DMS114 treated with DMSO at 0.1 percent for 48 hours (cell line): ENCODE measurements at regions not wholly inside any gene's neighbourhood (a gene's known extent, or its start where the extent isn't known, plus 50 kb on each side); places are given as distances from the start of the nearest gene placed in this dataset.

Source experiments
- DNase-seq: peaks from one replicate; lab custom pipeline; 2025; ENCODE audit not compliant: unreplicated experiment; lab: John Stamatoyannopoulos, UW

DNA sequence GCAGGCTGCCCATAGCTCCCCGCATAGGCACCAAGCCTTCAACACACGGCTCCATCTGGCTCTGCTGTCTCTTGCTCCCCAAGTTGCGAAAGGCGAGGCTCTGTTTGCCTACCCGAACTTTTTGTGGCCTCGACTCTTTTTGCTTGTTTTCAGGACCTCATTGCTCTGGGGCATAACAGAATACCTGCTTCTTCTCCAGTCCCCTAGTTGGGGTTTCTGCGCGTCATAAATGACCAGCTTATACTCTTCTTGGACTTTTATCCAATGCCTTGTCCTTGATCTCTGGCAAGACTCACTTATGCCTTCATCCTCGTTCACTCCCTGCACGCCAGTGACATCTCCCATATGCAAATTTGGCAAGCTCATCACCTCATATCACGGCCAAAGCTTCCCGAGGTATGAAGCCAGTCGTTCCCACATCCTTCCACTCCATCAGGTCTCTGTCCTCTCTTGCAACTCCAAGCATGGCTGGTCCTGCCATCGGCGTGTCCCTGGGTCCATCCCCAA lies 238.8 kb upstream of the ADAMTS16 start:
- DNase-seq = no peak

DNA sequence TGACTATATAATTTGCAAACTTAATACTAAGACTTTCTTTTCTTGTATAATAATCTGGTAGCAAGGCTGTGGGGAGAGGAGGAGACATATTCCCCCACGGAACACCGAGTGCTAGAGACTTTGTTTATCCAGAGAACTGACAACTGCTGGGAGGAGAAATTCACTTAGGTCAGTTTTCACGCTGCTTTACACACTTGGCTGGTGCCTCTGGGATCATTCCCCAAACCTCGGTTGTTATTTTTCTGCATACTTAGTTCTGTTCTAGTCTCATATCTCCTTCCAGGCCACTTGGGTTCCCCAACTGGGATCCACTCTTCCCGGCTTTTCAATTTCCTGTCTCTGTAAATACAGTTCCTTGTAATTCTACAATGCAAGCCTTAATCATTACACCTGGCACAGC lies 238.2 kb upstream of the ADAMTS16 start:
- DNase-seq = no peak

DNA sequence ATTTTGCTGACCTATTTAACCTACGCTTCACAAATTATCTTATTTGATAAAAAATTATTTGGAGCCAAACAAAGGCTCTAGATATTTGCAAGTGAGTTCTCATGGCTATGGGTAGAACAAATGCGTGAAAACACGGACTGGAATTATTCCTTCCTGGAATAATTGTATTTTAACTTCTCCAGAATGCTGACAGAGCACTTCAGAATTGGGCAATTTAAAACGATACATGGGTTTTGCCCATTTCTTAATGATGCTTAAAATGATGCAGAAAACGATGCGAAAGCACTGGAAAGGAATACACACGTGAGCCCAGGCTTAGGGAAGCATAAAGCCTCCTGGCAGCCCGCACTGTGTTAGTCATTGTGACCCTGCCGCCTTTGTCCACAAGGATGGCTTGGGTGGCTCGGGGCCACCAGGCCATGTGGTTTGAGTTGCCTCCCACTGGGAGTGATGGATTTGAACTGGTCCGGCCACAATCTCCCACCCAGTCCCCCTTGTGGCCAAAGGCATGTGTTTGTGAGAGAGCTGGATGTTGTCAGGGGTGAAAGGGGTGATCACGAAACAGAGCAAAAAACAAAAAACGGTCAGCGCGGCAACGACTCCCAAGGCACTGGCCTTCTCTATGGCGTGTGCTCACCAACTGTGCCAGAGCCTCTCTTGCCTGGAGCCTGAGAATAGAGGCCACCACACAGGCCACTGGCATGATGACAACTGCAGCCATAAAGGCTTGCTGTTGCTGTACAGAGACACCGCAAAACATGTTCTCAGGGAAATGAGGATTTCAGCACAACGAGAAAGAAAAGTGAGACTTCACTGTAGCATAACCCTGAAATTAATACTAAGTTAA lies 234.2 kb upstream of the ADAMTS16 start:
- no peak for DNase-seq

DNA sequence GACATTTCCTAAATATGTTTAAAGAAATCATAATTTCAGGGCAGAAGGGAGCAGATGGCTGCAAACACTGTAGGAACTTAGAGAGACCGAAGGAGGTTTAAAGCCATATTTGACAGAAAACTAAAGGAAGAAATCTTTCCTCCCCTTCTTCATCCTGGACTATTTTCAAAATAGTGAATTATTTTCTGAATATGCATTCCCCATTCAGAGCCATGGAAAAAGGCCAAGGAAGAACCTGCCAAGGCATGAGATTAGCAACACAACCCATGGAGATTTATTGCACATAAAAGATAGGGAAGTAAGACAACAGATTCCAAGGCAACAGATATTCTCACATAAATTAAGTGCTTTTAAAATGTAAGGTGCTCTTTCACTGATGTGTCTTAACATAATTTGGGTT lies 233.3 kb upstream of the ADAMTS16 start:
- DNase-seq = no peak

DNA sequence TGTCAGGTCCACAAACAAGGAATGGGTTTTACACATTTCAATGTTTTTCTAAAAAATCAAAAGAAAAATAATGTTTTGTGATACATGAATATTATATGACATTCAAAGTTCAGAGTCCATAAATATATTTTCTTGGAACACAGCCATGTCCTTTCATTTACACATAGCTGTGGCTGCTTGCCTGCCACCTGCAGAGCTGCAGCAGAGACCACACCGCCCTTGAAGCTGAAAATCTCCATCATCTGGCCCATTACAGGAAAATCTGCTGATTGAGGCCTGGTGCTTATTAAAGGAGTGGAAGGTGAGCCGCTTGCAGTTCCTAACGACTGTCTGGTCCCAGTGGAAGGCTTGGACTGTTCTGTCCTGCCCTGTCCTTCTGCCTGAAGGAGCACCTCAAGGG lies 232.6 kb upstream of the ADAMTS16 start:
- no peak for DNase-seq

DNA sequence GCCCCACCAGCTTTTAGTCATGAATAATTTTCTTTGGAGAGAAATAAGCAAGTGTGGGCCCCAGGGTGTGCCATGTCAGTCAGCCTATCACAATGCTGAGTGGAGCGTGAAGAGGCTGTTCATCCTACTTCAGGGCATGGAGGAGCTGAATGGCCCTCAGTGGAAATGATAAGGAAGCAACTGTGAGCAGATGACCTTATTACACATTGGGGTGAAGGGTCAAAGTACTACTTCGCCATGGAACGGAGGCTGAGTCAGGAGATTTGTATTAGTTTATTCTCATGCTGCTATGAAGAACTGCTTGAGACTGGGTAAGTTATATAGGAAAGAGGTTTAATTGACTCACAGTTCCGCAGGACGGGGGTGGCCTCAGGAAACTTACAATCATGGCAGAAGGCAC lies 231.0 kb upstream of the ADAMTS16 start:
- no peak for DNase-seq

DNA sequence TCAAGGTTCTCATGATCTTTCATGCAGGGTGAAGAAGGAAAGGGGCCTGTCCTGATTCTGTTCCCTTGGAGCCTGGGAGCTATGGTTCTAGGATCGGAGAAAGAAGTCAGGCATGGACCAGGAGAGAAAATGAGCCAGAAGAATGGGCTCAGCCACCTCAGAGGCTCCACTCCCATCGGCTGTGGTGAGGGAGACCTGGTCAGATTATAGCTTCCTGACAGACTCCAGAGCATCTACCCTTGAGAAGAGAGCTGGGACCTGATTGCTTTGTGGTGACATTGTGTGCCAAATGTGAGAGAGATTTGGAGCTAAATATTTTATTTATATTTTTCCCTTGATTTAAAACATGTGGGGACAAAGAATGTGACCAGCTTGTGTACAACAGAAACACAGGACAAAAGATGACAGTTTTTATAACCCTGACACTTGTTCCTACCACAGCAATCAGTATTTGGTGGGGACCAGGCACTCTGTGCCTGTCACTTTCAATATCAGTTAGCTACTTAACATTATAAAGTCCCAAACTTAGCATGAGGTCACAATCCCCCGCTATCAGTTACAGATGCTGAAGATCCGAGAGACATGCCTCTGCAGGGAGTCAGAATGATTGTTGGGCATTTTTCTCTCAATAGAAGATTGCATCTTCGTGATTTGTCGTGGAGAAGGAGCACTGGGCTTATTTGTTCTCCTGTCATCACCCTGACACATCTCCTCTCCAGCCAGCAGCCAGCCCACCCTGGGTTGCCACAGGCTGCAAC lies 228.3 kb upstream of the ADAMTS16 start:
- no peak for DNase-seq

DNA sequence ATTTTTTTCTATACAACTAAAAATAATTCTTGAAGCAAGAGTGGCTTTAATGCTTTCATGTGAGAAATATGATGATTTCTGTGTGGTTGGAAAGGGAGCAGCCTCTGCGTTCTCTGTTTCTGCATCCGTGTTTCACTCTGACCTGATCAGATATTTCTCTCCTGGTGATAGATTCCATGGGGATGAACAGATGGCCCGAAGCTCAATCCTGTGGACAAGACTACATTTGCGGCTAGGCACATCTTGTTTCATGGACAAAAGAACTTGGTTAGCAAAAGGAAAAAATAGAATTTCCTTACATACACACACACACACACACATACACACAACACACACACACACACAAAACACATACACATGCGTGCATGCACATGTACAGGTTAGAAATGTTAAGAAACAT lies 218.2 kb upstream of the ADAMTS16 start:
- no peak for DNase-seq

DNA sequence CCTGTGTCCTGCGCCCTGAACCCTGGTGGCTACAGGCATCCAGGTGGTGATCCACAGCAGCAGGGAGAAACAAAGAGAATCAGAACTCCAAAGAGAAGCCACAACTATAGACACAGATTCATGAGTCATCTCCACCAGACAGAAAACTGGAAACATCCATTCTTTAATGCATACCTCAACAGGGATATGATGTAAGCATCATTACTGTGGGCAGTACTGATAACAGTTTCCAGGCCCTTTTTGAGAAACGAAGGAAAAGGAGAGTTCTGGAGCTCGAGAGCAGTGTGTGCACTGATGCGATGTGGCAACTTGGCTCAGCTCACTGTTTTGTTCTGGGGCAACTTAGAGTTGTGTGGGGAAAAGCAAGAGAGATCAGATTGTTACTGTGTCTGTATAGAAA lies 215.6 kb upstream of the ADAMTS16 start:
- no peak for DNase-seq

DNA sequence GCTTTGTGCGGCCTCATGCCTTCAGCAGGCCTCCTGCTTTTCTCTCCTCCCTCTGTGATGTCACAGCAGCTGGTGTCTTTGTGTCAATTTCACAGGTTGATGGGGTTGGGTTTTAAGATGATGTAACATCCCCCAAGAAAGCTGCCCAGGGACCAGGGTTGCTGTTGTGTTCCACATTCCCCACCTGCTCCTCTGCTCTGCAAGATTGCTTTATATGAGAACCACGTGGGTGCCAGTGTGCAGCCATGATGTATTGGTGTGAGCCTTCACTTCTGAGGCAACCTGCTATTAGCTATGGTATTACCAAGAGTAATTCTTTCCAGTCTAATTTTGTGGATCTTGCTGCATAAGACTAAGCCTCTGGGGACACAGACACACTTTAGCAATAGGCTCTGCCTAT lies 213.0 kb upstream of the ADAMTS16 start:
- no peak for DNase-seq

DNA sequence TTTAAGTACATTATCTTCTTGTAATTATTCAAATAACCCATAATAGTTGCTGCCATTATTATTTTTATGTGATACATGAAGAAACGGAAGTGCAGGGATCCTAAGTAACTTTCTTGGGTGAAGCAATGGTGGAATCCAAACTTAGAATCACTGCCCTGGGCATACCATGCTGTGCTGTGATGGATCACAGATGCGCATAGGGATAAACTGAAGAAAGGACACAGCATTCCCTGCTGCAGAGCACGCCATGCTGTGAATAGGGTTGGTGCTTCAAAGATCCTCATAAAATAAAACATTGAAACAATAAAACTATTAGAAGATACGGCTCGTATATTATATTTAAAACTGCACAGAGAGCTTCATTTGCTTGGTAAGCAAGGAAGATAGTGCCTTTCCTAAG lies 211.7 kb upstream of the ADAMTS16 start:
- no peak for DNase-seq

DNA sequence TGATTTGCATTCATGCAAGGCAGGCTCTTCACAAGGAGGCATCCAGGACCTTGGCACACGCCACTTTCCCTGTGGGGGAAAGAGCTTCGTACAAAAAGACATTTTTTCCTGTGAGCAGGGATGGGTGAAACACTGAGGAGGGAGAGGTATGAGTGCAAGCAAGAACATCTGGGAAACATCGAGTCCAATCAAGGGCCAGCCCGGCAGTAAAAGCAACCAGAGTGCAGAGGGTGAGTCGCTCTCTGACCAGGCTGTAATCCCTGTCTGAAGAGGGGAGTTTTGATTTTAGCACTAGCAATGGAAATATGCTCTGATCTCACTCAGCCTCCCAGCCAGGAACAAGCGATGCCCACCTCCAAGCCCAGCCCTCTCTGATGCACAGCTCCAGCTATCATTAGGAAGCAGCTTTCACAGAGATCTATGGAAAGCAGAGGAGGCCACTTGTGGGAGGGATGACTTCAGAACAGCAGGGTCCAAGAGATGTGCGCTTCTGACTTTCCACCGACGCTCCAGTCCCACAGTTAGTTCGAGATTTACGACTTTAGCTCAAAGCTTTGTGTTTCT lies 211.0 kb upstream of the ADAMTS16 start:
- no peak for DNase-seq

DNA sequence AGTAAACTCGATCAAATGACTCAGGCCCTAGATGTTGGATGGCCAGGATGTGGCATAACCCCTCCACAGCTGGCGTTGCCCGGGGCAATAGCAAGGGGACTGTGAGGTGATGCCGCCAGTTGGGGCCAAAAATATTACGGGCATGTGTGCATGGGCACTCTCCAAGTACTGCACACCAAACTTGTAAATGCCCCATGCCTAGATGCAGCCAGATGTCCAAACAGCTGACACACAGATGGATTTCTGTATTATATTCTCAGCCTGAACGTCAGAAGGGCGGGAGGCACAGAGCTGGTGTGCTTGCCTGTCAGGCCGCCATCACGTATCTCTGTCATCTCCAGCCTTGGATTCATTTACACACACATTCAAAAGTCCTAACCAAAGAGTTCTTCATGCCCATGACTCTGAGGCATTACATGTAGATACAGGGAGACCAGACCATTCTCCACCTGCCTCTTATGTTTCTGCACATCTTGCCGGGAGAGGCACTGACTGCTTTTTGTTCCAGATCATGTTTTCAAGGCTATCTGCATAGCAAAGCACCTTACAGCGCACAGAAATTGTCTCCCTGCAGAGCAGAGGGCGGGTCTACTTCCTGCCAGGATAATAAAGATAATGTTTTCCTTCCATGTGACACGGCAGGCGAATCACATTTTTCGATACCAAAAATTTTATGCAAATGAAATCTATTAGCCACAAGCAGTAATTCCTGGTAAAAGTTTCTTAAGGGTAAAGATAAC lies 200.9 kb upstream of the ADAMTS16 start:
- DNase-seq = no peak

DNA sequence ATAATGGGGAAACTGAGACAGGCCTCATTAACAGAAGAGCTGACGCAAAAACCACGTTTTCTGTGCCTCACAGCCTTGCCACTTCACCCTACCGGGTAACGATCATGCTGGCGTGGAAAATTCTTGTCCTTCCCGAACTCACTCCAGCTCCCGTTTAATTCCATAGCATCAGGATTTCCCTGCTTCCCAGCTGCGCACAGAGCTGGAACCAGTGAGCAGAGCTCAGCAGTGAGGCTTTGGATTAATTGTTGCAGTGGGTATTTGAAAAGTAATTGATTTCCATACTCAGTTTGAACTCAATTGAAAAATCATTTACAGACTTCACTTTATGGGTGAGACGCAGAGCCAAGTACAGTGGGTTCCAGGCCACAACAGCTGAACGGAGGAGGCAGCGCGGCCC lies 199.0 kb upstream of the ADAMTS16 start:
- no peak for DNase-seq

DNA sequence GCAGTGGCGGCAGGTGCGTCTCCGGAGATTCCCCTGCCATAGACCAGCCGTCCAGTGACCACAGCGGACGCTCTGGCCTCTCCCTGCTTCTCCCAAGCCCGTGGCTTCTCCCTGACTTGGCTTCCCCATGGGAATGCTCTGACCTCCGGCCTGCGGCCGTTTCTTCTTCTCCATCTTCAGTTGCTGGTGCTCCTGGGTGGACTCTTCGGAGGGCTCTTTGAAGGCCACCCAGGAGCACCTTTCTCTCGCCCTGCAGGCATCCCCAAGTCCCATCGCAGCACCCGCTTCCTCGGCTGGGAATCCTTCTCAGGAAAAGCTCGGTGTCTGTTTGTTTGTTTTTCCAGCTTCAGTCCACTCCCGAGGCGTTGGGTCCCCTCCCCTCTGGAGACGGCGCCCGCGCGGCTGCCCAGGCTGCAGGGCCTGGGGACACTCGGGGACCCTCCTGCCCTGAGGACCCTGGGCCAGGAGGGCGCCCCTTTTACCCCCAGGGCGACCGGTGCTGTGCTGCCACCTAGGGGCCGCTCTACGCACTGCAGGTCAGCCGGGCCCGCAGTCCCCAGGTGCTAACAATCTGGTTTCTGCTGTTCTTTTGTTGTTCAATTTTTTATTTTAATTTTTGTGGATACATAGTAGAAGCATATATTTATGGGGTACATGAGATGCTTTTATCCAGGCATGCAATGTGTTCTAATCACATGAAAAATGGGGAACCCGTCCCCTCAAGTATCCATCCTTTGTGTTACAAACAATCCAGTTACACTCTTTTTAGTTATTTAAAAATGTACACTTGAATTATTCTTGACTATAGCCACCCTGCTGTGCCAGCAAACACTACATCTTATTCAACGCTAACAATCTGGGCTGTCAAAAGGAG lies 197.9 kb upstream of the ADAMTS16 start:
- DNase-seq = no peak

DNA sequence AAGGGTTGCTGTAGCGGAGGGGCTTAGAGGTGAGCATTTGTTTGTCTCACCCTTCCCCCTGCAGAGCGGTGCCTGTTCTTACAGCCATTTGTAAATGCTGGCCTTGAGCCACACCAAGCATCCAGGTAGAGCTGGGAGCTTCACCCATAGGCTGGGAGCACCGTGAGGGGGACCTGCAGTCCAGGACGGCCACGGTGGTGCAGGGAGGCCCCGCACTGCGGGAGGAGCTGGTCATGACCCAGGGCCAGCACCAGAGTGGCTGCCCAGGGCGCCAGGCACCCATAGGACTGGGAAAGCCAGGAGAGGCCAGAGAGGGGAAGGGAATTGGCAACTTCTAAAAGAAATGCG lies 197.3 kb upstream of the ADAMTS16 start:
- DNase-seq = no peak

DNA sequence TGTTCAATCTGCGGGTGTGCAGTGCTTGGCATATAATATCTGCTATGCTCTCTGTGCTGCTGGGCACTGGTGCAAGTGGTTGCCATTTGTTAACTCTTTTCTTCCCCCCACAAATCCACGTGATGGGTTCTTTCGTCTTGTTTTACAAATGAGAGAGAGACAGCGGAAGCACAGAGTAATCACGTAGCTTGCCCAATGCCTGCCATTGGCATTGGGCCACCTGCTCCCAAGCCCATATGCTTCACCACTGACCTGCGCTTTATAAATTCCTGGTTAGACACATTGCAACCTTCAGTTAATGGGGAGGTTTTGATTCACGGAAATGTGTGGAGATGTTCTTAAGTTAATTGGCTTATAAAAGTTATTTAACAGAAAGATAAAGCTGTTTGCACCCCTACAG lies 194.8 kb upstream of the ADAMTS16 start:
- DNase-seq = no peak

DNA sequence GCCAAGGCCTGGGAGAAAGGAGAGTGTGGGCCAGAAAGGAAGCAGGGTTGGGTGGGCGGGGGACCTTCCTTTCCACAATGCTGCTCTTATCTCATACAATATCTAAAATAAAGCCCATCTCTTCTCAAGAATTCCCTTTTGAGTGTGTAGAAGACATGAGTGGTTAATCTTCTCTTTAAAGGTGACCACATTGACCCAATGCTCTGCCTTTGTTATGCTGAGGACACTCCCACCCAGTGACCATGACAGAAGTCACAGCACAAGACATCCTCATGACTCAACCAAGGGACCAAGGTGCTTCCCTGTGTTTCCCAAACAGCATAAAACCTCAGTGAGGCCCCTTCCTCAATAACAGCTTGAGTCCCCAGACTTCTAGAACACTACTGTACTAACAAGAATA lies 193.0 kb upstream of the ADAMTS16 start:
- no peak for DNase-seq

DNA sequence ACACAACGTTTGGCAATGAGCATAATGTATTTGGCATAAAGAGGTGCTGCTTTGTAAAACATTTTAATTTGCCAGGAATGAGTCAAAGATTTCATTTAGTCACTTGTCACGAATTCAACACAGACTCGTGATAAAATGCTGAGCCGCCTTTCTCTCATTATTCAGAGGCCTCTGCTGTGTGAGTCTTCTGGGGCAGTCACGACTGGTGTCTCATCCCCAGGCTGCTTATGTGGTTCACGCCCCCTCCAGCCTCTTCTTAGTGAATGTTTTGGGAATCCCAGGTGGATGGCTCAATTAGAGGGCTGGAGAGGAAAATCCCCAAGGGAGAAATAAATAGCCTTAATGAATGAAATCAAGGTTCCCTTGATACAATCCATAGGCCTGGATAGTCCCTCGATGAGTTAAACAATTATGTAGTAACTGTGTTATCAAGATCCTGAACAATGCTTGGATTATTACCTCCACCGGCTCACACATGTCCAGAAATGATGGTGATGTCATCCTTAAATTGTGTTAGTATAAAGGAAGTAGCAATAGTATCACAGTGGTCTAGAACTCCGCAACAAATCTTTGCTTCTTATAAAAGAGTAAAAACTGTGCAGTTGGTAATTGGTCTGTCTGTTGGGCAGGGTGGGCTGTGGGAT lies 192.1 kb upstream of the ADAMTS16 start:
- no peak for DNase-seq

DNA sequence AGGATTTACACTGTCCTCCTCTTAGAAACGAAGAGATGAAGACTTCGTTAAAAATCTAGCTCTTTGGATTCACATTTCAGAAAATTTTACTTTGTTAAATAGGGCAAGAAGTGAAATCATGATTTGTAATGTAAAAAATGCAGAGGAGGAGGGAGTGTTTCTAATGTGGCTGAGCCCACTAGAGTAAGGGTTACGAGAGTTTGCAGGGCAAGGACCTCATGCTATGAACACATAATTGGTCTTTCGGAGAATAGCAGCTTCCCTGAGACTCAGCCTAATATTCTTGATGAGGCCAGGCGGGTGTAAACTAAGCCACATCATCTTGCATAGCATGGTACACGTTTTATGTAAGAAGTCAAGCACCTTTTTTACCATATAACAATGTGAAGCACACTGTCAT lies 191.0 kb upstream of the ADAMTS16 start:
- no peak for DNase-seq
